HG02642 (cell line): ENCODE measurements at regions not wholly inside any gene's neighbourhood (a gene's known extent, or its start where the extent isn't known, plus 50 kb on each side); places are given as distances from the start of the nearest gene placed in this dataset.
A peak's percentile ranks its signal among the peaks of the same experiment; 100 is the strongest.
"Not testable (repeated sequence)": the region's sequence is repeated elsewhere in the genome, so short reads cannot be mapped to it uniquely, and the experiment has no call there.

Source experiments
- ATAC-seq: cut with Tn5 transposase; IDR thresholded peaks from one replicate; pipeline ENCODE4 v1.9.1; 2021; ENCODE audit warnings: mild to moderate bottlenecking; ENCODE audit not compliant: unreplicated experiment, poor library complexity

DNA sequence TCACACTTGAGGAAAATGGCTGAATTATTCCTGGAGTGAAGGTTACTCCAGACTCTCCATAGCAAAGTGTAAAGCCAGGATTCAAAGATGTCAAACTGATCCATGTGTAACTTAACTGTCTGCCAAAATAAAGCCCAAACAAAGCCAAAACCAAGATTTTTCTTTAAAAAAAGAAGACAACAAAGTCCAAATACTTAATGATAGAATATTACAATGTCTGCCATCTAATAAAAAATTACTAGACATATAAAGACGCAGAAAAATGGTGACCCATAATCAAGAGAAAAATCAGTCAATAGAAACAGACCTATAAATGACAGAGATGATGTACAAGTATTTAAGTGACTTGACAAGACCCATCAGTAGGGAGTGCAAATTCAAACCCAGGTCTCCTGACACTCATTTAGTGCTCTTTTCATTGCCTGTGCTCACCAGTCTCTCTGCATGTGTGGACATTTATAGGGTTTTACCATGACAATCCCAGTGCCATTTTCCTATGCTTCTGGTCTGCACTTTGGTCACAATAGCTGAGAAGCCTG lies 85.1 kb upstream of the HES1 start:
- ATAC-seq: no peak

GRCh38 chr3:194051366-194052149 lies 84.4 kb upstream of the HES1 start:
- ATAC-seq: no peak

DNA sequence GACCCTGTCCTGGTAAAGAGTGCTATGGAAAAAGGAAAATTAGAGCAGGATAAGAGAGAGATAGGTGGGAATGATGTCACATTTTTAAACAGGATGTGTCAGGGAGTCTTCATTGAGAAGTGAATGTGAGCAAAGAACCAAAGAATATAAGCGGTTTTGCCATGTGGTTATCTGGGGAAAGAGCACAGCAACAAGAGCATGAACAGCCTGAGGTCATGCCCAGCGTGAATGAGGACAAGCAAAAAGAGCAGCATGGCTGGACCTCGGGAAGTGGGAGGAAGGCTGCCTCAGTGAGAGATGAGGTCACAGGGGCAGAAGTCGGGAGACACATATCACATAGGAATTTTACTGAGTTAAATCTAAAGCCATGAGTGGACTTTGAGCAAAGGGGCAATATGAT lies 82.8 kb upstream of the HES1 start:
- no peak for ATAC-seq

DNA sequence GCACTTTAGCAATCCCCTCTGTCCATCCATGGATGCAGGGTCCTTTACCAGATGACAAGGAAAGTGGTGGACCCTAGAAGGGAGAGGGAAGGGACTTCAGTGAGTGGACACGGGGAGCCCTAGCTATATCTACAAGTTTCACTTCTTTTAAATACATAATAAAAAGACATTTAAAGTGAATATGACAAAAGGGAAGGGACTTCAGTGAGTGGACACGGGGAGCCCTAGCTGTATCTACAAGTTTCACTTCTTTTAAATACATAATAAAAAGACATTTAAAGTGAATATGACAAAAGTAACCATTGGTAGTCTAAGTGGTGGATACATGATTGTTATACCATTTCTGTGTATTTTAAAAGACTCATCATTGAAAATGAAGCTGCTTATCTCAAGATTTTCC lies 81.9 kb upstream of the HES1 start:
- no peak for ATAC-seq

GRCh38 chr3:194054540-194054939 lies 81.4 kb upstream of the HES1 start:
- ATAC-seq: no peak

GRCh38 chr3:194054961-194055360 lies 81.0 kb upstream of the HES1 start:
- no peak for ATAC-seq

DNA sequence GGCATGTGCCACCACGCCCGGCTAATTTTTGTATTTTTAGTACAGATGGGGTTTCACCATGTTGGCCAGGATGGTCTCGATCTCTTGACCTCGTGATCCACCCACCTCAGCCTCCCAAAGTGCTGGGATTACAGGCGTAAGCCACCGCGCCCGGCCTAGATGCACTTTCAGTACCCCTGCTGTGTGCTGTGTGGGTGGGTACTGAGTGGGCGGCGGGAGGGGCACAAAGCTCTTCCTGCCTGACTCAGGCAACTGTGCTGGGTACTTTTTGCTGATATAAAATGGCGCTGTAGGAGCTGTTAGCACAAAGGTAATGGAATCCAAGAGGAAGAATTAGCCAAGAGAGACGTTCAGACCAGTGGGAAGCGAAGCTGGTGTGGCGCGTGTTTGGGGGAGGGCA lies 79.6 kb upstream of the HES1 start:
- not testable (repeated sequence) for ATAC-seq

DNA sequence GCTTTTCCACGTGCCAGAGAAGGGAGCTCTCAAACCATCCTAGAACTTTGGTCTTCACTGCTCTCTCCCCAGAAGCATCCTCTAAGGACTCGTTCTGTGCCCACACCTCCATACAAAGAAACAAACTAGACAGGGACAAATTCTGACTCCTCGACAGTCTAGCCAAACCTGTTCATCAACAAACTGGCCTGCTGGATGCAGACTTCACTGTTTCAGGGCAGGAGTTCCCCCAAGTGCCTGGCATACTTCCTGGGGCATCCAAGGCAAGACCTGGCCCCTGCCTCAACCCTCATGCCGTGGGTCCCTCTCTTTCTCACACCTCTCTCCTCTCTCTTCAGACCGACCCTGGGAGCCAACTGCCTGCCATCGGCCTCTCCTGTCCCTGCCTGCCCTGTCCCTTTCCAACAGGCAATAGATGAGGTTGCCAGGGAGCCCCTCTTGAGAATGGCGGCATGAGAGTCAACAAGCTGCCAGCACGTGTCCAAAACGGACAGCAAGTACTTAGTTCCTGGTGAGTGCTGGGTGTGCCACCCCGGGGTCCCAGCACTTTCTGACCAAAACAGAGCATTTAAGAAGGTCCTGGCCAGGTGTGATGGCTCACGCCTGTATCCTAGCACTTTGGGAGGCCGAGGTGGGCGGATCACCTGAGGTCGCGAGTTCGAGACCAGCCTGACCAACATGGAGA lies 79.1 kb upstream of the HES1 start:
- no peak for ATAC-seq

DNA sequence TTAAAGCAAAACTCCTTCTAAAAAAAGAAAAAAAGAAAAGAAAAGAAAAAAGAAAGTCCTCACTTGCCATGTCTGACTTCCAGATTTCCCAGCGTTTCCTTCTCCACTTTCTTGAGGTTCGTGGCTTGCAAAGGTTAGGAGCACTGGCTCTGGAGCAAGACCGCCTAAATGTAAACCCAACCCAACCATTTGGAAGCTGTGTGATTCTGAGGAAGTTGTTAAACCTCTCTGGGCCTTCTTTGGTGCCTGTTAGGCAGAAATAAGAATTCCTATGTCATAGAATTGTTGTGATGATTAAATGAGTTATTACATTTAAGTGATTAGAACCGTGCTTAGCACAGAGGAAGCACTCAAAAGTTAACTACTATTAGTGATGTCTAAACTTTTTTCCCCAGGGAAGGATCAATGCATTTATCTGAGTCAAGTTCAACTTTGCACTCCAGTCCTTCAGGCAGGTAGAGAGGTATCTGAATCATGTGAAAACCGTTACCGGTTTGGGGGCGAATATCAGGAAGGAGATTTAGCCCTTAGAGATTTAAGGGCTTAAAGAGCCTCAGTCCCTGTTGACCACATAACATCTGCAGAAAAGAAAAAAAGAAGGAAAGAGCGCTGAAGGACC lies 78.3 kb upstream of the HES1 start:
- ATAC-seq: no peak

- ATAC-seq: peak; percentile 73
These were observed 77.8 kb upstream of the HES1 start for GRCh38 chr3:194058189-194058571.

DNA sequence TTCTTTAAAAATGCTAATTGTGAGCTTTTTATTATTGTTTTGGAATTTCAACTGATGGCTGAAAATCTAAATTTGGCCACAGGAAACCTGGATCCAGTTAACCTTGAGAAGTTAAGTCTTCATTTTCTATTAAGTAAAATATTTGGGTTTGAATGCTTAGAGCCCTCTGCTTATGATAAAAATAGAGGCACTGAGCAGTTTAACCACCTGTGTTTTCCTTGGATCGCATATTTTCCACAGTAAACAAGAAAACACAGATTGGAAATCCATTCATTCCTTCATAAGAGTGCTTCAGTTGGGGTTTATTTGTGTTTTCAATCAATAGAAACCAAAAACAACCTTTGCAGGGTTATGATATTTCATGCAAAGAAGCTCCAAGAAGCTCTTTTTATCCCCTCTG lies 77.2 kb upstream of the HES1 start:
- no peak for ATAC-seq

GRCh38 chr3:194061421-194062030 lies 74.4 kb upstream of the HES1 start:
- ATAC-seq: no peak

DNA sequence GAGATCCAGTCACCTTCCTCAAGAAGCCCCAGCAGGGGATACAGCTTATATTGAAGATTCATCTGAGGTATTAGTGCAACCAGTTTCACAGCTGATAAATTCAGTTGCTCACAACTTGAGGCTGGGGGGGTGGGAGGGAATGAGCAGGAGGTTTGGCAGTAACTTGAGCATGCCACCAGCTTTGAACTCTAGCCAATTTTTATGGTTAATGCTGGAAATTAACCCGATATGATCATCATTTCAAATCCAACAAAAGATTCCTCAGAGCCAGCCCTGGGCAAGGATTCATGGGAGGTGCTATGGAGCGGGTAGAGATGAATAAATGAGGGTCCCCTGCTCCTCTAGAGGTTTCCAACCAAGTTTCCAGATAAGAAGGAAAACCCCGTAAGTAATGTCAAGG lies 73.1 kb upstream of the HES1 start:
- ATAC-seq: no peak

DNA sequence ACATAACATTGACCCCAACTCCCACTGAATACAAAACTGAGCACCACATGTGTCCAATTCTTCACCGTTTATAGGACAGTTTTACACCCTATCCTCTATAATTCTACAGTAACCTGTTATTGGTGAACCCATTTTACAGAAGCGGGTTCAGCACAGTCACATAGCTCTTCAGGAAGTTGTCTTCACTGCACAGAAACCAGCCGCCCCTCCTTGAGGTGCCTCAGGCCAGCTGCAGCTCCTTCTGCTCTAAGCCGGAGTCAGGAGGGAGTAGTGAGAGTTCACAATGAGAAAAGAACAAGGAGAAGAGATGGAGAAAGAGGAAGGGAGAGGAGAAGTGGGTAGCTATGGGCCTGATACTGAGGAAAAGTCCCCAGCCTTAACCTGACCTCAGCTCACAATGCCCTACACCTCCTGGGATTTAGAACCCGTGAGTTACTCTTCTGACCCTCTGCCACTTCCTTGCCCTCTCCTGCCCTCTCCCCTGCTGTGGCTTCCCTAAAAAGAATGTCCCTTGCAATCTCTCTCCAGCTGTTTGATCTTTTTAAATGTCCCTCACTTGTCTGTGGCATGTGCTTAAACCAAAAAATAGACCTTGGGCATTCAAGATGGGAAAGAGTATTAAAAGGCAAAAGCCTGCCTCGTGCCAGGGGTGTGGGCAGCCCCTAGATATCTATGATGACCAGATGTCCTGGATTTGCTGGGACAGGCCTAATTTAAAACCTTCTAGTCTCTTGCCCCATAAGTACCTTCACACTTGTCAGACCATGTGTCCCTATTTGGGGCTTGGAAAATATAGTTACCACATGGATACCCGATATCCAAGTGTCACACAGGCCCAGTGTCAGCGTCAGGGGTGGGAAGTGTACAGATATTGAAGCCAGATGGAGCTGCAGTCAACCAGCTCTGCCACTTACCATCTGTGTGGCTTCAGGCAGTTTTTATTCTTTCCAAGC lies 71.3 kb upstream of the HES1 start:
- no peak for ATAC-seq

- not testable (repeated sequence) for ATAC-seq
These were observed 68.6 kb upstream of the HES1 start for GRCh38 chr3:194067327-194067726.

GRCh38 chr3:194067949-194068362 lies 68.0 kb upstream of the HES1 start:
- no peak for ATAC-seq

DNA sequence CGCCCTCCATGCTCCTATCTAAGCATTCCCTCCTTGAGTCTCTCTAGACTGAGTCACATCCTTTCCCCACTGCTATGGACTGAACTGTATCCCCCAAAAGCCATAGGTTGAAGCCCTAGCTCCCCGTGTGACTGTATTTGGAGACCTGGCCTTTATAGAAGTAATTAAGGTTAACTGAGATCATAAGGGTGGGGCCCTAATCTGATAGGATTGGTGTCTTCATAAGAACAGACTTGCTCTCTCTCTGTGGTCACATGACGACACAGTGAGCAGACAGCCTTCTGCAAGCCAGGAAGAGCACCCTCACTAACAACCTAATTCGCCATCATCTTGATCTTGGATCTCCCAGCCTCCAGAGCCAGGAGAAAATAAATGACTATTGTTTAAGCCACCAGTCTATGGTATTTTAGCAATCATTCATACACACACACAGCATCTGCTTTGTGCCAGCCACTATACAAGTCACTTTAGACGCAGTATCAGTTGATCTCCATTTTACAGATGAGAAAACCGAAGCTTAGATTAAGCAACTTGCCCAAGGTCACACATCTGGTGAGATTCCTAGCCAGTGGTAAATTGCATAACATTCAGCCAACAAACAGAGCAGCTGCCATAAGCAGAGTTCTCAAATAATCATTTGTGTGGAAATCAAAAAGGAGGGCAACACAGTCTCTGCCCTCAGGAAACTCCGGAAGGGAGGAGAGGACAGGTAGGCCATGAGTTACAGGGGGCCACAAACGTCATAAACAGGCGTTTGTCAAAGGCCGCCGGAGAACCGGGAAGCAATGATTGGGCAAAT lies 66.3 kb upstream of the HES1 start:
- no peak for ATAC-seq

DNA sequence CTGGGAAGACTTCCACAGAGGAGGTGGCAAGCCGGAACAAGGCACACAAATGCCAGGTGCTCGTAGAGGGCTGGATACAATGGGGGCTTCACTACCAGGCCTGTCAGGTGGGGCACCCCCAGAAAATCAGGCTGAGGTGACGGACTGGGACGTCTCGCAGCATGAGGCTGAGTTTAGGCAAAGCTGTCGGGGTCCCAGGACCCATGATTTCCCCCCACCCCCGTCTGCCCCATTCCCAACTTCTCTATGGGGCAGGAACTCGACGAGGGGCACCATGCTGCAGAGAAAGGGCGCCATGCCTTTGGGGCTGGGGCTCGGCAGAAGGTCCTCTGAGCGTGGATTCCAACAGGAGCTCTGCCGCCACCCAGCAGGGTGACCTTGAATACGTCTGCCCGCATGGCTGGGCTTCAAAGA lies 65.7 kb upstream of the HES1 start:
- ATAC-seq: no peak
